CD4-positive, CD25-positive, alpha-beta regulatory T cell (primary cell): ENCODE measurements at regions not wholly inside any gene's neighbourhood (a gene's known extent, or its start where the extent isn't known, plus 50 kb on each side); places are given as distances from the start of the nearest gene placed in this dataset.

Experiments used
- ATAC-seq, 2 donors: fragments of 150-1000 bp; cut with Tn5 transposase; one replicate each; pipeline ENCODE4 v1.10.0; 2021; ENCODE audit warnings: low read depth in 2 of 2, moderate number of reproducible peaks in 2 of 2, moderate library complexity in 1 of 2
- DNase-seq, 3 donors: peaks; one replicate each; pipeline versions ENCODE4 v3.0.0 to v3.0.0-alpha.2; 2012 to 2022; ENCODE audit warnings: mixed read lengths in 1 of 3
- H3K27ac ChIP-seq: one replicate; pipeline ENCODE4 v1.7.0; 2013; ENCODE audit warnings: mild to moderate bottlenecking, low read length; ENCODE audit not compliant: insufficient read depth, poor library complexity, severe bottlenecking
- H3K27me3 ChIP-seq: one replicate; pipeline ENCODE4 v1.7.0; 2013; ENCODE audit warnings: low read length; ENCODE audit not compliant: control insufficient read depth, insufficient read depth
- H3K36me3 ChIP-seq: one replicate; pipeline ENCODE4 v1.7.0; 2013; ENCODE audit warnings: mild to moderate bottlenecking, low read length, moderate library complexity; ENCODE audit not compliant: control insufficient read depth, insufficient read depth
- H3K4me1 ChIP-seq: 2 replicates; pipeline ENCODE4 v1.7.0; 2013; ENCODE audit warnings: mild to moderate bottlenecking, low read length; ENCODE audit not compliant: insufficient read depth, control insufficient read depth, poor library complexity, severe bottlenecking
- H3K4me3 ChIP-seq: one replicate; pipeline ENCODE4 v1.7.0; 2013; ENCODE audit warnings: low read depth, mild to moderate bottlenecking, low read length, moderate library complexity
- H3K9me3 ChIP-seq, 2 experiments: 1 replicate in 1 of 2; 2 replicates in 1 of 2; pipeline ENCODE4 v1.7.0; 2013; ENCODE audit warnings: low read length in 2 of 2, mild to moderate bottlenecking in 1 of 2, moderate library complexity in 1 of 2; ENCODE audit not compliant: control insufficient read depth in 2 of 2
- H3K27ac Mint-ChIP-seq, 3 donors: one replicate each; pipeline ENCODE4 v1.8.0; 2020 to 2022; ENCODE audit warnings: mild to moderate bottlenecking in 3 of 3, mixed read lengths in 3 of 3, moderate library complexity in 2 of 3
- H3K27me3 Mint-ChIP-seq: one replicate; pipeline ENCODE4 v1.8.0; 2022; ENCODE audit warnings: mild to moderate bottlenecking, mixed read lengths
- H3K36me3 Mint-ChIP-seq: one replicate; pipeline ENCODE4 v1.8.0; 2020; ENCODE audit warnings: mixed read lengths
- H3K4me1 Mint-ChIP-seq, 4 donors: one replicate each; pipeline ENCODE4 v1.8.0; 2020 to 2022; ENCODE audit warnings: mixed read lengths in 4 of 4, mild to moderate bottlenecking in 1 of 4
- H3K4me3 Mint-ChIP-seq, 4 donors: one replicate each; pipeline ENCODE4 v1.8.0; 2020 to 2022; ENCODE audit warnings: mild to moderate bottlenecking in 4 of 4, mixed read lengths in 4 of 4, moderate library complexity in 3 of 4
- H3K9me3 Mint-ChIP-seq, 7 donors: one replicate each; pipeline ENCODE4 v1.8.0; 2020 to 2022; ENCODE audit warnings: mixed read lengths in 7 of 7, mild to moderate bottlenecking in 3 of 7, moderate library complexity in 2 of 7

GRCh38 chrX:151860827-151861226, 51.9 kb upstream of the MAGEA4 start:
- peaks cover 0 to 4% (median 0%) of the 10 kb centered on the region in 7 donors for H3K9me3 Mint-ChIP-seq
- DNase-seq, result no peak
- H3K27ac ChIP-seq, result no peak overlapping the region
- H3K36me3 Mint-ChIP-seq, result no peaks in the 10 kb centered on the region
- no peaks in the 10 kb centered on the region for H3K27me3 ChIP-seq
- H3K4me1 Mint-ChIP-seq, result no peaks in the 10 kb centered on the region
- H3K4me3 Mint-ChIP-seq, result no peak overlapping the region
- no peaks in the 10 kb centered on the region for H3K27me3 Mint-ChIP-seq
- no peak overlapping the region for H3K27ac Mint-ChIP-seq
- no peak for ATAC-seq
- H3K4me3 ChIP-seq, result no peak overlapping the region
- H3K9me3 ChIP-seq, result no peaks in the 10 kb centered on the region
- H3K36me3 ChIP-seq, result no peaks in the 10 kb centered on the region
- H3K4me1 ChIP-seq, result no peaks in the 10 kb centered on the region
